SK-N-SH treated with all-trans-retinoic acid at 6 μM for 48 hours (cell line): ENCODE measurements at regions not wholly inside any gene's neighbourhood (a gene's known extent, or its start where the extent isn't known, plus 50 kb on each side); places are given as distances from the start of the nearest gene placed in this dataset.

Source experiments
- ATAC-seq: fragments of 200-7000 bp; cut with Tn5 transposase; 3 replicates; pipeline ENCODE4 v1.9.1; 2020; ENCODE audit warnings: mild to moderate bottlenecking, moderate library complexity
- ARNTL ChIP-seq: fragments of 450-650 bp; formaldehyde crosslinking; IDR thresholded peaks from 2 replicates; pipeline ENCODE4 v1.5.0; 2020; ENCODE audit warnings: low read depth, mild to moderate bottlenecking, moderate library complexity, borderline replicate concordance
- BACH2 ChIP-seq: fragments of 250-450 bp; sonication (Bioruptor Pico); IDR thresholded peaks from 2 replicates; pipeline ENCODE4 v1.9.0; 2021; ENCODE audit warnings: mild to moderate bottlenecking, borderline replicate concordance
- CREB5 ChIP-seq: fragments of 250-450 bp; sonication (Bioruptor Pico); IDR thresholded peaks from 2 replicates; pipeline ENCODE4 v1.5.1; 2020; ENCODE audit warnings: low read depth, mild to moderate bottlenecking, moderate library complexity
- CSDC2 ChIP-seq: fragments of 250-450 bp; sonication (Bioruptor Pico); IDR thresholded peaks from 2 replicates; pipeline ENCODE4 v1.5.0; 2020; ENCODE audit warnings: mild to moderate bottlenecking, moderate library complexity
- CSRNP3 ChIP-seq: fragments of 250-450 bp; sonication (Bioruptor Pico); IDR thresholded peaks from 2 replicates; pipeline ENCODE4 v1.5.1; 2021; ENCODE audit warnings: mild to moderate bottlenecking, moderate library complexity
- ESRRG ChIP-seq: fragments of 250-450 bp; sonication (Bioruptor Pico); IDR thresholded peaks from 2 replicates; pipeline ENCODE4 v1.6.1; 2021; ENCODE audit warnings: mild to moderate bottlenecking
- GLIS3 ChIP-seq: fragments of 250-450 bp; sonication (Bioruptor Pico); IDR thresholded peaks from 2 replicates; pipeline ENCODE4 v1.5.0; 2020; ENCODE audit warnings: mild to moderate bottlenecking, moderate library complexity
- ISL1 ChIP-seq: fragments of 250-450 bp; sonication (Bioruptor Pico); IDR thresholded peaks from 2 replicates; pipeline ENCODE4 v2.1.2; 2022; ENCODE audit warnings: mild to moderate bottlenecking, moderate library complexity
- OSR1 ChIP-seq: fragments of 250-450 bp; sonication (Bioruptor Pico); IDR thresholded peaks from 2 replicates; pipeline ENCODE4 v1.8.0; 2022; ENCODE audit warnings: moderate library complexity, mild to moderate bottlenecking, inconsistent platforms
- PATZ1 ChIP-seq: fragments of 250-450 bp; sonication (Bioruptor Pico); IDR thresholded peaks from 2 replicates; pipeline ENCODE4 v1.8.0; 2020; ENCODE audit warnings: mild to moderate bottlenecking, moderate library complexity, borderline replicate concordance
- POU6F1 ChIP-seq: fragments of 250-450 bp; sonication (Bioruptor Pico); IDR thresholded peaks from 2 replicates; pipeline ENCODE4 v1.8.0; 2021; ENCODE audit warnings: low read depth, mild to moderate bottlenecking, moderate library complexity, borderline replicate concordance
- PPARA ChIP-seq: fragments of 250-450 bp; sonication (Bioruptor Pico); IDR thresholded peaks from 2 replicates; pipeline ENCODE4 v1.5.0; 2020; ENCODE audit warnings: mild to moderate bottlenecking, borderline replicate concordance
- SNAI2 ChIP-seq: fragments of 250-450 bp; sonication (Bioruptor Pico); IDR thresholded peaks from 2 replicates; pipeline ENCODE4 v1.5.0; 2020; ENCODE audit warnings: mild to moderate bottlenecking, moderate library complexity
- TCF4 ChIP-seq: fragments of 250-450 bp; sonication (Bioruptor Pico); IDR thresholded peaks from 2 replicates; pipeline ENCODE4 v1.8.0; 2021; ENCODE audit warnings: mild to moderate bottlenecking, moderate library complexity, borderline replicate concordance
- TSHZ2 ChIP-seq: fragments of 250-450 bp; sonication (Bioruptor Pico); IDR thresholded peaks from 2 replicates; pipeline ENCODE4 v1.5.0; 2020; ENCODE audit warnings: mild to moderate bottlenecking, moderate library complexity
- ZC3H10 ChIP-seq: fragments of 250-450 bp; sonication (Bioruptor Pico); IDR thresholded peaks from 2 replicates; pipeline ENCODE4 v1.5.1; 2021; ENCODE audit warnings: mild to moderate bottlenecking, moderate library complexity
- ZFP3 ChIP-seq: fragments of 250-450 bp; sonication (Bioruptor Pico); IDR thresholded peaks from 2 replicates; pipeline ENCODE4 v1.5.0; 2020; ENCODE audit warnings: mild to moderate bottlenecking, moderate library complexity
- ZFP30 ChIP-seq: fragments of 450-650 bp; formaldehyde crosslinking; IDR thresholded peaks from 2 replicates; pipeline ENCODE4 v1.5.0; 2022; ENCODE audit warnings: mild to moderate bottlenecking, moderate library complexity
- ZNF565 ChIP-seq: fragments of 450-650 bp; formaldehyde crosslinking; conservative IDR thresholded peaks from 2 replicates; pipeline ENCODE4 v1.5.0; 2020; ENCODE audit warnings: low read depth, mild to moderate bottlenecking, moderate library complexity
- ZNF70 ChIP-seq: fragments of 450-650 bp; formaldehyde crosslinking; IDR thresholded peaks from 2 replicates; pipeline ENCODE4 v1.5.0; 2020; ENCODE audit warnings: mild to moderate bottlenecking, moderate library complexity
- ZNF8 ChIP-seq: fragments of 450-650 bp; formaldehyde crosslinking; IDR thresholded peaks from 2 replicates; pipeline ENCODE4 v1.5.0; 2020; ENCODE audit warnings: mild to moderate bottlenecking, moderate library complexity

GRCh38 chrX:68908071-68908470, 79.2 kb downstream of the EFNB1 start:
- ATAC-seq, result no peak
- TF ChIP-seq CREB5 (CRISPR knock-in tag), result no peak
- no peak for TF ChIP-seq BACH2 (CRISPR knock-in tag)
- TF ChIP-seq ISL1, result no peak
- TF ChIP-seq CSDC2 (CRISPR knock-in tag), result no peak
- no peak for TF ChIP-seq ZNF565 (CRISPR knock-in tag)
- no peak for TF ChIP-seq PPARA
- no peak for TF ChIP-seq TSHZ2 (CRISPR knock-in tag)
- no peak for TF ChIP-seq POU6F1 (CRISPR knock-in tag)
- no peak for TF ChIP-seq ZFP3
- no peak for TF ChIP-seq ARNTL (CRISPR knock-in tag)
- no peak for TF ChIP-seq TCF4 (CRISPR knock-in tag)
- TF ChIP-seq CSRNP3, result no peak
- TF ChIP-seq GLIS3 (CRISPR knock-in tag), result no peak
- TF ChIP-seq PATZ1 (CRISPR knock-in tag), result no peak
- TF ChIP-seq ZNF70 (CRISPR knock-in tag), result no peak
- no peak for TF ChIP-seq ESRRG (CRISPR knock-in tag)
- no peak for TF ChIP-seq ZC3H10
- TF ChIP-seq ZFP30, result no peak
- no peak for TF ChIP-seq SNAI2 (CRISPR knock-in tag)
- no peak for TF ChIP-seq ZNF8

- no peak; the same call in 1 of the 3 replicates for ATAC-seq
- TF ChIP-seq GLIS3 (CRISPR knock-in tag) (no peak), TSHZ2 (CRISPR knock-in tag) (no peak), SNAI2 (CRISPR knock-in tag) (no peak), OSR1 (CRISPR knock-in tag) (no peak), CSDC2 (CRISPR knock-in tag) (no peak), ESRRG (CRISPR knock-in tag) (no peak), TCF4 (CRISPR knock-in tag) (no peak), PPARA (no peak), ZFP3 (no peak)
Observed at GRCh38 chrX:68902706-68903504, 74.1 kb downstream of the EFNB1 start.
